Stimulated activated effector memory CD8-positive, alpha-beta T cell treated with anti-CD3 and anti-CD28 coated beads, Interleukin-12 subunit alpha, Interleukin-12 subunit beta, amount 100 ng/mL, for 72 hours (primary cell): ENCODE measurements at regions not wholly inside any gene's neighbourhood (a gene's known extent, or its start where the extent isn't known, plus 50 kb on each side); places are given as distances from the start of the nearest gene placed in this dataset.

Experiments
- ATAC-seq: fragments of 150-1000 bp; cut with Tn5 transposase; 2 replicates; pipeline ENCODE4 v1.10.0; 2021
- DNase-seq, 2 donors: peaks; one replicate each; pipeline ENCODE4 v3.0.0; 2021 to 2022; ENCODE audit warnings: low spot score in 2 of 2
- H3K27ac Mint-ChIP-seq: one replicate; pipeline ENCODE4 v1.8.0; 2022; ENCODE audit warnings: mild to moderate bottlenecking, mixed read lengths
- H3K36me3 Mint-ChIP-seq: one replicate; pipeline ENCODE4 v1.8.0; 2022; ENCODE audit warnings: mild to moderate bottlenecking, mixed read lengths
- H3K4me1 Mint-ChIP-seq: one replicate; pipeline ENCODE4 v1.8.0; 2022; ENCODE audit warnings: mixed read lengths
- H3K4me3 Mint-ChIP-seq: one replicate; pipeline ENCODE4 v1.8.0; 2022; ENCODE audit warnings: mild to moderate bottlenecking, mixed read lengths
- H3K9me3 Mint-ChIP-seq: one replicate; pipeline ENCODE4 v1.8.0; 2022; ENCODE audit warnings: mixed read lengths

- Mint-ChIP-seq H3K4me1 (no peaks in the 10 kb centered on the region), H3K27ac (no peak overlapping the region), H3K4me3 (no peak overlapping the region), H3K36me3 (no peaks in the 10 kb centered on the region), H3K9me3 (no peaks in the 10 kb centered on the region)
- DNase-seq (no peak), ATAC-seq (no peak)
Measured at GRCh38 chr3:157566596-157566995, 63.4 kb upstream of the VEPH1 start.

- Mint-ChIP-seq H3K27ac (no peak overlapping the region), H3K4me1 (no peaks in the 10 kb centered on the region), H3K9me3 (no peaks in the 10 kb centered on the region), H3K4me3 (no peak overlapping the region), H3K36me3 (no peaks in the 10 kb centered on the region)
- DNase-seq (no peak), ATAC-seq (no peak)
Measured at GRCh38 chr3:157559401-157559800, 56.2 kb upstream of the VEPH1 start.
